H1 (cell line): ENCODE measurements at regions not wholly inside any gene's neighbourhood (a gene's known extent, or its start where the extent isn't known, plus 50 kb on each side); places are given as distances from the start of the nearest gene placed in this dataset.

Source experiments
- CTCF ChIA-PET: fragments of 300-600 bp; sonication (Branson Sonifier 250); formaldehyde crosslinking; loops from one replicate; lab custom pipeline; 2021; ENCODE audit not compliant: partially characterized antibody; lab: Charles Lee
- POLR2A ChIA-PET: fragments of 300-600 bp; sonication (Branson Sonifier 250); formaldehyde crosslinking; loops from one replicate; lab custom pipeline; 2021; ENCODE audit warnings: inconsistent platforms; ENCODE audit not compliant: partially characterized antibody; lab: Charles Lee
- DNase-seq, 2 experiments: peaks; one replicate each; pipeline versions ENCODE4 v3.0.0 to v3.0.0-alpha.2; 2010 to 2022; ENCODE audit warnings: low spot score in 2 of 2, low read depth in 1 of 2, mixed read lengths in 1 of 2
- FAIRE-seq: peaks from 2 replicates; lab custom pipeline; 2011; peaks lifted over from hg19 to GRCh38; lab: Jason Lieb, UNC
- H2AFZ ChIP-seq: 2 replicates; pipeline ENCODE4 v1.8.1; 2012; ENCODE audit warnings: low read length, inconsistent platforms
- H2AK5ac ChIP-seq: 2 replicates; pipeline ENCODE4 v1.6.1; 2013; ENCODE audit warnings: low read depth, low read length
- H2BK120ac ChIP-seq: replicated peaks from 2 replicates; pipeline ENCODE3; 2013; ENCODE audit warnings: low read depth, low read length, inconsistent platforms
- H2BK12ac ChIP-seq: 2 replicates; pipeline ENCODE4 v1.6.1; 2013; ENCODE audit warnings: low read depth, low read length
- H2BK15ac ChIP-seq: 2 replicates; pipeline ENCODE4 v1.6.1; 2013; ENCODE audit warnings: low read length
- H2BK20ac ChIP-seq: 2 replicates; pipeline ENCODE4 v1.6.1; 2013; ENCODE audit warnings: low read length
- H2BK5ac ChIP-seq: 2 replicates; pipeline ENCODE4 v1.6.1; 2013; ENCODE audit warnings: low read depth, low read length
- H3K14ac ChIP-seq: 2 replicates; pipeline ENCODE4 v1.6.1; 2013; ENCODE audit warnings: inconsistent platforms; ENCODE audit not compliant: insufficient read length
- H3K18ac ChIP-seq: 2 replicates; pipeline ENCODE4 v1.6.1; 2013; ENCODE audit warnings: low read length; ENCODE audit errors: extremely low read depth
- H3K23ac ChIP-seq: 2 replicates; pipeline ENCODE4 v1.6.1; 2013; ENCODE audit warnings: inconsistent platforms; ENCODE audit not compliant: insufficient read length
- H3K23me2 ChIP-seq: 2 replicates; pipeline ENCODE4 v1.6.1; 2013; ENCODE audit warnings: low read depth, low read length
- H3K27ac ChIP-seq: 2 replicates; pipeline ENCODE4 v1.6.1; 2011; ENCODE audit warnings: low read depth, low read length, inconsistent platforms
- H3K27me3 ChIP-seq, 4 experiments: replicated peaks in 1 of 4; 1 replicate in 1 of 4; 2 replicates in 3 of 4; pipeline versions ENCODE4 v1.6.1 to v1.8.1; 2011 to 2013; ENCODE audit warnings: low read length in 3 of 4, mild to moderate bottlenecking in 3 of 4, inconsistent platforms in 2 of 4, mixed read lengths in 2 of 4, moderate library complexity in 1 of 4; ENCODE audit not compliant: control insufficient read depth in 3 of 4, insufficient read depth in 3 of 4; ENCODE audit errors: extremely low read depth in 1 of 4
- H3K36me3 ChIP-seq, 4 experiments: 2 replicates each; pipeline versions ENCODE4 v1.6.1 to v1.8.1; 2011 to 2013; ENCODE audit warnings: mild to moderate bottlenecking in 4 of 4, low read length in 3 of 4, moderate library complexity in 2 of 4, control low read depth in 1 of 4, inconsistent platforms in 1 of 4; ENCODE audit not compliant: insufficient read depth in 4 of 4, control insufficient read depth in 2 of 4
- H3K4ac ChIP-seq: replicated peaks from 2 replicates; pipeline ENCODE3; 2013; ENCODE audit warnings: low read length, low read depth, mixed read lengths, inconsistent platforms; ENCODE audit not compliant: insufficient read length
- H3K4me1 ChIP-seq, 4 experiments: replicated peaks in 1 of 4; 1 replicate in 1 of 4; 2 replicates in 3 of 4; pipeline versions ENCODE4 v1.6.1 to v1.8.1; 2011 to 2013; ENCODE audit warnings: low read length in 3 of 4, inconsistent platforms in 2 of 4, mixed read lengths in 1 of 4; ENCODE audit not compliant: insufficient read depth in 4 of 4, control insufficient read depth in 3 of 4
- H3K4me2 ChIP-seq, 2 experiments: 2 replicates each; pipeline versions ENCODE4 v1.6.1 to v1.8.1; 2011 to 2013; ENCODE audit warnings: low read depth in 2 of 2, low read length in 2 of 2, control low read depth in 1 of 2, inconsistent platforms in 1 of 2, mild to moderate bottlenecking in 1 of 2; ENCODE audit not compliant: insufficient read depth in 1 of 2
- H3K4me3 ChIP-seq, 4 experiments: fragments of 200-600, 300-600 bp in 1 of 4; sonication (generic), shearing (Covaris generic), sonication (Bioruptor Twin) in 1 of 4; 2 replicates each; pipeline versions ENCODE4 v1.5.1 to v1.8.1; 2011 to 2016; ENCODE audit warnings: low read length in 4 of 4, low read depth in 3 of 4, control low read depth in 2 of 4, inconsistent platforms in 2 of 4, mild to moderate bottlenecking in 2 of 4, mixed read lengths in 1 of 4, moderate library complexity in 1 of 4; ENCODE audit not compliant: insufficient read depth in 2 of 4; ENCODE audit errors: extremely low read depth in 1 of 4
- H3K56ac ChIP-seq: replicated peaks from 2 replicates; pipeline ENCODE3; 2013; ENCODE audit warnings: low read depth, mild to moderate bottlenecking, mixed read lengths, low read length, inconsistent platforms; ENCODE audit not compliant: insufficient read length
- H3K79me1 ChIP-seq: 2 replicates; pipeline ENCODE4 v1.6.1; 2013; ENCODE audit warnings: low read depth, low read length, control low read depth
- H3K79me2 ChIP-seq, 2 experiments: 2 replicates each; pipeline versions ENCODE4 v1.6.1 to v1.8.1; 2012 to 2013; ENCODE audit warnings: low read length in 2 of 2, mild to moderate bottlenecking in 2 of 2, inconsistent platforms in 1 of 2; ENCODE audit not compliant: insufficient read depth in 2 of 2, control insufficient read depth in 1 of 2
- H3K9ac ChIP-seq, 4 experiments: replicated peaks in 1 of 4; 1 replicate in 1 of 4; 2 replicates in 3 of 4; pipeline versions ENCODE4 v1.6.1 to v1.8.1; 2011 to 2013; ENCODE audit warnings: low read depth in 3 of 4, low read length in 3 of 4, control low read depth in 2 of 4, mild to moderate bottlenecking in 2 of 4, moderate library complexity in 2 of 4, inconsistent platforms in 1 of 4; ENCODE audit errors: extremely low read depth in 1 of 4
- H3K9me3 ChIP-seq, 2 experiments: 2 replicates each; pipeline versions ENCODE4 v1.6.1 to v1.8.1; 2012 to 2013; ENCODE audit warnings: mild to moderate bottlenecking in 2 of 2, moderate library complexity in 2 of 2, control low read depth in 1 of 2, inconsistent platforms in 1 of 2, low read depth in 1 of 2, low read length in 1 of 2, mixed read lengths in 1 of 2; ENCODE audit not compliant: insufficient read depth in 2 of 2
- H4K20me1 ChIP-seq, 2 experiments: replicated peaks in 1 of 2; 2 replicates each; pipeline versions ENCODE3 to v1.8.1; 2011 to 2013; ENCODE audit warnings: inconsistent platforms in 2 of 2, low read length in 2 of 2, mild to moderate bottlenecking in 1 of 2; ENCODE audit not compliant: insufficient read depth in 2 of 2, control insufficient read depth in 1 of 2
- H4K5ac ChIP-seq: 2 replicates; pipeline ENCODE4 v1.6.1; 2013; ENCODE audit warnings: low read length, low read depth, mixed read lengths, inconsistent platforms; ENCODE audit not compliant: insufficient read length
- H4K8ac ChIP-seq: 2 replicates; pipeline ENCODE4 v1.8.0; 2013; ENCODE audit warnings: mild to moderate bottlenecking, moderate library complexity, low read length, inconsistent platforms; ENCODE audit not compliant: insufficient read depth; ENCODE audit errors: extremely low read depth
- H4K91ac ChIP-seq: replicated peaks from 2 replicates; pipeline ENCODE3; 2013; ENCODE audit warnings: low read length, mixed read lengths, inconsistent platforms; ENCODE audit not compliant: insufficient read length
- CBX5 ChIP-seq: fragments of 300-800, 300-1000 bp; sonication (generic); IDR thresholded peaks from 2 replicates; pipeline ENCODE4 v1.7.1; 2016; ENCODE audit warnings: antibody characterized with exemption, low read length, low read depth
- CBX8 ChIP-seq: fragments of 300-800, 300-1000 bp; sonication (generic); IDR thresholded peaks from 2 replicates; pipeline ENCODE4 v1.7.1; 2016; ENCODE audit warnings: low read depth, low read length, borderline replicate concordance
- CEBPB ChIP-seq: IDR thresholded peaks from 2 replicates; pipeline ENCODE4 v1.6.1; 2012; ENCODE audit warnings: low read depth, low read length
- CTBP2 ChIP-seq: IDR thresholded peaks from 2 replicates; pipeline ENCODE4 v1.7.0; 2011; ENCODE audit warnings: borderline replicate concordance, mild to moderate bottlenecking, moderate library complexity, mixed read lengths, low read length; ENCODE audit not compliant: insufficient read depth, insufficient read length
- EGR1 ChIP-seq: IDR thresholded peaks from 2 replicates; pipeline ENCODE4 v1.6.1; 2011; ENCODE audit warnings: low read depth, low read length, borderline replicate concordance
- PHF8 ChIP-seq: fragments of 200-600 bp; sonication (generic); conservative IDR thresholded peaks from 2 replicates; pipeline ENCODE4 v1.7.1; 2012; ENCODE audit warnings: low read depth, mild to moderate bottlenecking, inconsistent platforms, low read length, moderate library complexity
- POU5F1 ChIP-seq: IDR thresholded peaks from 2 replicates; pipeline ENCODE4 v1.6.1; 2011; ENCODE audit warnings: low read depth, mild to moderate bottlenecking, low read length, moderate library complexity
- RNF2 ChIP-seq: fragments of 200-900, 300-1000 bp; sonication (generic); IDR thresholded peaks from 2 replicates; pipeline ENCODE4 v1.7.1; 2016; ENCODE audit warnings: borderline replicate concordance, low read depth, mild to moderate bottlenecking, antibody characterized with exemption, low read length; ENCODE audit not compliant: poor library complexity, severe bottlenecking; ENCODE audit errors: missing control alignments
- SUZ12 ChIP-seq: fragments of 200-600 bp; sonication (generic); IDR thresholded peaks from 2 replicates; pipeline ENCODE4 v1.6.1; 2012; ENCODE audit warnings: mild to moderate bottlenecking, inconsistent platforms, low read length, moderate library complexity, mixed read lengths
- WGBS, 2 experiments: shearing (Covaris generic) in 1 of 2; methylation state at CpG; one replicate each; pipeline versions ENCODE4 v1.1.6 to v1.1.7; 2013 to 2015; ENCODE audit warnings: low lambda C conversion rate in 2 of 2, mixed read lengths in 2 of 2, inconsistent platforms in 1 of 2, low coverage in 1 of 2, missing lambda C conversion rate in 1 of 2; ENCODE audit not compliant: insufficient replicate concordance in 2 of 2, insufficient coverage in 1 of 2, insufficient read length in 1 of 2; ENCODE audit errors: extremely low coverage in 1 of 2, missing lambda C conversion rate in 1 of 2; 5-methylcytosine and 5-hydroxymethylcytosine counted together

DNA sequence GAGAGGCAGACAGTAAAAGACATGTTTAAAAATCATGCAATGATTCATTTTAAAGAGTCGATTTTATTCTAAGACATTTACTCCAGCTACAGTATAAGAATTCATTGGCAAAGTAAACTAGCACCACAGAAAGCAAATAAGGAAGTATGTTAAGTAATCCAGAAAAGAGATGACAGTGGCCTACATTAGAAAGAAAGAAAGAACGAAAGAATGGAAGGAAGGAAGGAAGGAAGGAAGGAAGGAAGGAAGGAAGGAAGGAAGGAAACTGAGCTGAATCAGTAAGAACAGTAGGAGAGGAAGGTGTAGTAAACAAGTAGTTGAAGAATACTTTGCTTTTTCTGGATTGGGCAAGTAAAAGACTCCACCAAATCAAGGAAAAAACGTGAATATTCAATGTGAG, 62.2 kb downstream of the ZZZ3 start:
- H2BK12ac ChIP-seq, result no peak overlapping the region
- no peaks in the 10 kb centered on the region for H3K79me2 ChIP-seq
- H4K20me1 ChIP-seq, result no peaks in the 10 kb centered on the region
- no peak overlapping the region for H4K8ac ChIP-seq
- WGBS, 2 experiments, result 86% methylated on average over 3 of the region's 3 CpGs; no CpG with 5 or more reads in 1 of the 2 experiments
- H4K5ac ChIP-seq, result no peak overlapping the region
- H3K4me1 ChIP-seq, result no peaks in the 10 kb centered on the region
- no peak overlapping the region for H3K4ac ChIP-seq
- H3K56ac ChIP-seq, result no peak overlapping the region
- H3K27ac ChIP-seq, result no peak overlapping the region
- H2BK5ac ChIP-seq, result no peak overlapping the region
- no peak overlapping the region for H4K91ac ChIP-seq
- H3K4me2 ChIP-seq, result no peak overlapping the region
- H2BK120ac ChIP-seq, result no peak overlapping the region
- no peak overlapping the region for H3K23ac ChIP-seq
- H3K27me3 ChIP-seq, result no peaks in the 10 kb centered on the region
- POLR2A ChIA-PET, result interaction anchor here (1.2 to 1.3 kb wide), 2 partner anchors 8 to 93 kb away, joined by 3 read pairs; no protein-coding TSS in a partner anchor
- no peak overlapping the region for H3K4me3 ChIP-seq
- no peak for FAIRE-seq
- no peaks in the 10 kb centered on the region for H3K23me2 ChIP-seq
- no peak overlapping the region for H2BK15ac ChIP-seq
- H2BK20ac ChIP-seq, result no peak overlapping the region
- no peak overlapping the region for H3K9ac ChIP-seq
- H3K14ac ChIP-seq, result no peak overlapping the region
- no peak for DNase-seq
- H2AK5ac ChIP-seq, result no peak overlapping the region
- no peaks in the 10 kb centered on the region for H3K79me1 ChIP-seq
- H3K9me3 ChIP-seq, result no peaks in the 10 kb centered on the region
- no peak overlapping the region for H3K18ac ChIP-seq
- H3K36me3 ChIP-seq, result peaks cover 0 to 6% (median 2%) of the 10 kb centered on the region in 4 experiments; a peak in 3 of 8 replicates
- CTCF ChIA-PET, result interaction anchor here (0.6 kb wide), 1 partner anchor 32 kb away, joined by 3 read pairs; no protein-coding TSS in a partner anchor
- no peak overlapping the region for H2AFZ ChIP-seq
- TF ChIP-seq PHF8 (no peak), SUZ12 (no peak), POU5F1 (no peak), EGR1 (no peak), RNF2 (no peak), CBX5 (no peak), CTBP2 (no peak), CEBPB (no peak), CBX8 (no peak)
